ENCODE measurements at regions not wholly inside any gene's neighbourhood (a gene's known extent, or its start where the extent isn't known, plus 50 kb on each side); places are given as distances from the start of the nearest gene placed in this dataset.

- intact Hi-C loops (cut with DNase I), result no loop called here
- Histone ChIP-seq H3K9me3 (no peaks in the 10 kb centered on the region), H3K4me1 (no peaks in the 10 kb centered on the region), H3K27ac (no peak overlapping the region), H3K4me3 (no peak overlapping the region), H3K27me3 (peaks cover 0 to 27% (median 0%) of the 10 kb centered on the region in 9 donors), H3K36me3 (no peaks in the 10 kb centered on the region)
- TF ChIP-seq POLR2A (IDR thresholded peaks at IDR 0.05) (no peak), CTCF (IDR thresholded peaks at IDR 0.05) (no peak)
- DNase-seq (no peak), ATAC-seq (no peak)
- 73 to 77% (median 74%) methylated on average over 2 of the region's 2 CpGs for WGBS, 4 donors
Measured at GRCh38 chr16:7113949-7114348, 218.7 kb upstream of the RBFOX1 start.

GRCh38 chr16:7113395-7113794 lies 219.2 kb upstream of the RBFOX1 start:
- no peaks in the 10 kb centered on the region for H3K4me1 ChIP-seq
- ATAC-seq, result no peak
- H3K9me3 ChIP-seq, result no peaks in the 10 kb centered on the region
- peaks cover 0 to 23% (median 0%) of the 10 kb centered on the region in 9 donors for H3K27me3 ChIP-seq
- DNase-seq, result no peak
- intact Hi-C loops (cut with DNase I), result no loop called here
- H3K27ac ChIP-seq, result no peak overlapping the region
- 79 to 90% (median 87%) methylated on average over 2 of the region's 2 CpGs for WGBS, 4 donors
- H3K4me3 ChIP-seq, result no peak overlapping the region
- no peak for TF ChIP-seq POLR2A (IDR thresholded peaks at IDR 0.05)
- no peak for TF ChIP-seq CTCF (IDR thresholded peaks at IDR 0.05)
- no peaks in the 10 kb centered on the region for H3K36me3 ChIP-seq

GRCh38 chr16:7111265-7111664 lies 221.4 kb upstream of the RBFOX1 start:
- no peak overlapping the region for H3K27ac ChIP-seq
- WGBS, 4 donors, result 51 to 71% (median 66%) methylated on average over 3 of the region's 3 CpGs
- no peaks in the 10 kb centered on the region for H3K4me1 ChIP-seq
- DNase-seq (no peak), ATAC-seq (no peak)
- H3K4me3 ChIP-seq, result no peak overlapping the region
- no peak for TF ChIP-seq CTCF (IDR thresholded peaks at IDR 0.05)
- H3K36me3 ChIP-seq, result no peaks in the 10 kb centered on the region
- intact Hi-C loops (cut with DNase I), result no loop called here
- H3K9me3 ChIP-seq, result no peaks in the 10 kb centered on the region
- H3K27me3 ChIP-seq, result peaks cover 0 to 9% (median 0%) of the 10 kb centered on the region in 9 donors

GRCh38 chr16:7107436-7107835 lies 225.2 kb upstream of the RBFOX1 start:
- H3K4me3 ChIP-seq, result no peak overlapping the region
- H3K27ac ChIP-seq, result no peak overlapping the region
- H3K9me3 ChIP-seq, result no peaks in the 10 kb centered on the region
- H3K36me3 ChIP-seq, result no peaks in the 10 kb centered on the region
- no peak for TF ChIP-seq POLR2A (IDR thresholded peaks at IDR 0.05)
- TF ChIP-seq CTCF (IDR thresholded peaks at IDR 0.05), result no peak
- DNase-seq (no peak), ATAC-seq (no peak)
- 62 to 76% (median 70%) methylated on average over 3 of the region's 3 CpGs for WGBS, 4 donors
- no peaks in the 10 kb centered on the region for H3K4me1 ChIP-seq
- no peaks in the 10 kb centered on the region for H3K27me3 ChIP-seq
- intact Hi-C loops (cut with DNase I), result no loop called here

All from heart left ventricle (tissue), 16 donors.